Urothelium cell line (cell line): ENCODE measurements at regions not wholly inside any gene's neighbourhood (a gene's known extent, or its start where the extent isn't known, plus 50 kb on each side); places are given as distances from the start of the nearest gene placed in this dataset.
"Not testable (repeated sequence)": the region's sequence is repeated elsewhere in the genome, so short reads cannot be mapped to it uniquely, and the experiment has no call there.

Experiments
- DNase-seq: peaks from one replicate; pipeline ENCODE4 v3.0.0; 2011; ENCODE audit warnings: low spot score, mixed read lengths
- FAIRE-seq: peaks from 2 replicates; lab custom pipeline; 2011; peaks lifted over from hg19 to GRCh38; lab: Jason Lieb, UNC

DNA sequence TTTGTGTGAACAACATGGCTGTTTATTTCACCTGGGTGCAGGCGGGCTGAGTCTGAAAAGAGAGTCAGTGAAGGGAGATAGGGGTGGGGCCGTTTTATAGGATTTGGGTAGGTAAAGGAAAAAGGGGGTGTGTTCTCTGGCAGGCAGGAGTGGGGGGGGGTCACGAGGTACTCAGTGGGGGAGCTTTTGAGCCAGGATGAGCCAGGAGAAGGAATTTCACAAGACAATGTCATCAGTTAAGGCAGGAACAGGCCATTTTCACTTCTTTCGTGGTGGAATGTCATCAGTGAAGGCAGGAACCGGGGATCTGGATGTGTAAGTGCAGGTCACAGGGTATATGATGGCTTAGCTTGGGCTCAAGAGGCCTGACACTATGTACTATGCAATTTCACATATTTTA is 184.8 kb upstream of the SEMA3E start:
- not testable (repeated sequence) for DNase-seq, FAIRE-seq

DNA sequence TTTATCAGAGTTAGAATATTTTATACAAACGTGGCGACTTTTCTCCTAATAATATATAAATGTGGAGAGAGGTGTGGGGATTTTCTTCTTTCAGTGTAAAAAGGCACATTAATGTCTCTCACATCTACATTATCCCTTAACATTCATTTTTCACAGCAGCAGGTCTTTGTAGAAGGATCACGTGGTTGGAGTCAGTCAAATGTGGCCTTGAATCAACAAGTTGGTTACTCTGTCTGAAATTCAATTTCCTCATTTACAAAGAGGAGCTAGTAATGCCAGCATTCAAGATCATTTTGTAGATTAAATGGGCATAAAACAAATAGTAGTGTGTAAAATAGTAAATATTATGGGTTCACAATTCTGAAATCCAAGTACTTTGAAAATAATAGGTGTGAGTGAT is 183.1 kb upstream of the SEMA3E start:
- DNase-seq (no peak), FAIRE-seq (no peak)

DNA sequence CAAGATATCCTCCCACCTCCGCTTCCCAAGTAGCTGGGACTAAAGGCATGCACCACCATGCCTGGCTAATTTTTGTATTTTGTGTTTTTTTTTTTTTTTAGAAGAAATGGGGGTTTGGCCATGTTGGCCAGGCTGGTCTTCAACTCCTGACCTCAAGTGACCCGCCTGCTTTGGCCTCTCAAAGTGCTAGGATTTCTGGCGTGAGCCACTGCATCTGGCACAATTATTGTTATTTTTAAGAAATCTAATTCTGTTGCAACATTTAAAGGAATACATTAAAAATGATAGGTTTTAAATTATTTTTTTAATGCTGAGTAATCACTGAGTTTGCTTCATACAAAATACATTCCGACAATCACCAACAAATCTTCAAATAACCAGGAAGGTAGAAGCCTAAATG is 178.1 kb upstream of the SEMA3E start:
- FAIRE-seq: no peak
- DNase-seq: no peak

- no peak for DNase-seq
- FAIRE-seq: no peak
These were observed 175.3 kb upstream of the SEMA3E start for GRCh38 chr7:83824214-83824613.

DNA sequence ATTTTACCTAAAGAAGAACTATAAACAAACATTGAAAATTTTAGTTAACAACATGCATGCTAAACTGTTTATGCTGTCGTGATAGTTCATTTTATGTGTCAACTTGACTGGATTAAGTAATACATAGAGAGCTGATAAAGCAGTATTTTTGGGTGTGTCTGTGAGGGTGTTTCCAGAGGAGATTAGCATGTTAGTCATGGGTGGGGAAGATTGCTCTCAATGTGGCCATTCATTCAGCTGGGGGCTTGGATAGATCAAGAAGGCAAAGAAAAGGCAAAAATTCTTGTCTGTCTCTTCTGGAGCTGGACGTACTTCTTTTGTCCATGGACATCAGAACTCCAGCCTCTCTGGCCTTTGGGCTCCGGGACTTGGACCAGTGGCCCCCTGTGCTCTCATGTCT is 172.9 kb upstream of the SEMA3E start:
- FAIRE-seq: no peak
- DNase-seq: no peak

DNA sequence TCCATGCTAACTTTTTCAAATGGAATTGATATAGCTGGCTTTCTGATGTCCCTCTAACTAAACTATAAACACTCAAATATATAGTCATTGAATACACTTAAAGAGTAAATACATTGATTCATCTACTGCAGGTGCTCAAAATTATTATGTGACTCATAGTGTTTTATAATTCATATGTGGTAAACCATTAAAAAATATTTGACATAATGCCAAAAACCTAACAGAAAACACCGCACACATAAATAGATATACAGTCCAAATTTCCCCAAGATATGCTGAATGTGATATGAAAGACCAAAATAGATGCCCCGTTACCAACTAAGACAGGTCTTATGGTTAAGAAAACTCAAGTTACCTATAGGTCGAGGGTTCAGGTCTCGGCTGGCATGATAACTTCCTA is 171.7 kb upstream of the SEMA3E start:
- FAIRE-seq (no peak), DNase-seq (no peak)

GRCh38 chr7:83819911-83820310 is 171.0 kb upstream of the SEMA3E start:
- DNase-seq: no peak
- no peak for FAIRE-seq

DNA sequence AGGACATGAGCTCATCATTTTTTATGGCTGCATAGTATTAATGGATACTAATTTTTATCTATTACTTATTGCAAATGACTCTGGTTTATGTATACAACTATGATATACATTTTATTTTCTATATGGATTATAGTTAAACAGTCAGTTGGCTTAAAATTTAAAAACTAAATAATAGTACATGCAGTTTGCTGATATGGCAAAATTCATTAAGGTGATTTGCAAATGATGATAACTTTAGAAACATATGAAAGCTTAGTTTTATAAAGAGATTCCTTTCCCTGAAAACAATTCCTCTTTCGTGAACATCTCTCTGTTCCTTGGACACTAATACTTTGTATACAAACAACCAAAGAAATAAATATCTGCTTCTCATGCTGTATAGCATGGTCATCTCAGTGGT is 165.5 kb upstream of the SEMA3E start:
- FAIRE-seq (no peak), DNase-seq (no peak)

DNA sequence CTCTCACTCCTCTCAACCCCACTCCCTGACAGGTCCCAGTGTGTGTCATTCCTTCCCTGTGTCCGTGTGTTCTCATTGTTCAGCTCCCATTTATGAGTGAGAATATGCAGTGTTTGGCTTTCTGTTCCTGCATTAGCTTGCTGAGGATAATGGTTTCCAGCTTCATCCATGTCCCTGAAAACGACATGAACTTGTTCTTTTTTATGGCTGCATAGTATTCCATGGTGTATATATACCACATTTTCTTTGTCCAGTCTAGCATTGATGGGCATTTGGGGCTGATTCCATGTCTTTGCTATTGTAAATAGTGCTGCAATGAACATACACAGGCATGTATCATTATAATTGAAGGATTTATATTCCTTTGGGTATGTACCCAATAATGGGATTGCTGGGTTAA is 163.6 kb upstream of the SEMA3E start:
- not testable (repeated sequence) for DNase-seq
- peak; percentile 40 for FAIRE-seq

DNA sequence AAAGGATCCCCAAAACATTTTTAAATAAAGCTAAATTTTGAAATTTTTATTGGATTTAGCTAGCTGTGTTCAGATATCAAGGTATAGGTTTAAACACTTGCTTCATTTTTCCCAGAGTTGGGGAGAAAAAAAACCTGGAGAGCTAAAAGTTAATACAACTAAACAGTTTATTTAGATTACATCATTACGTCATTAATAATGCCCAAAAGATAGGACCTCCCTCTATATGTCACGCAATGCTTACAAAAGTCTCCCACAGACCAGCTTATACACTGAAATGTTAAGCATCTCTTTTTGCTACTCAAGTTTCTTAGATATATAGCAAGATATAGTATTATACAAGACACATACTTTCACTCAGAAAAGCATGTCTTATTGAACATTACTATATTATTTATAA is 160.0 kb upstream of the SEMA3E start:
- DNase-seq (no peak), FAIRE-seq (no peak)

DNA sequence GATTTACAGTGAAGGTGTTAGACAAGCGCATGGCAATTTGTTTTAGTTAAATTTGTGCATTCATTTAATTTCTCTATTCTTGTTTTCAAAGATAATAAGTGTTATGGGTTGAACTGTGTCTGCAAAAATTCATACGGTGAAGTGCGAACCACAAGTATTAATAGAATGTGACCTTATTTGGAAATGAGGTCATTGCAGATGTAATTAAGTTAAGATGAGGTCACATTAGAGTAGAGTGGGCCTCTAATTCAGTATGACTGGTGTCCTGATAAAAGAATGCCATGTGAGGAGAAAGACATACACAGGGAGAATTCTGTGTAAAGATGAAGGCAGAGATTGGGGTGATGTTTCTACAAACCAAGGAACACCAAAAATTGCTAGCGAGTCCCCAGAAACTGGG is 158.8 kb upstream of the SEMA3E start:
- no peak for FAIRE-seq

GRCh38 chr7:83806538-83806937 is 157.6 kb upstream of the SEMA3E start:
- FAIRE-seq (no peak), DNase-seq (no peak)

More for the DNA sequence above, 158.8 kb upstream of the SEMA3E start:
- no peak for DNase-seq

DNA sequence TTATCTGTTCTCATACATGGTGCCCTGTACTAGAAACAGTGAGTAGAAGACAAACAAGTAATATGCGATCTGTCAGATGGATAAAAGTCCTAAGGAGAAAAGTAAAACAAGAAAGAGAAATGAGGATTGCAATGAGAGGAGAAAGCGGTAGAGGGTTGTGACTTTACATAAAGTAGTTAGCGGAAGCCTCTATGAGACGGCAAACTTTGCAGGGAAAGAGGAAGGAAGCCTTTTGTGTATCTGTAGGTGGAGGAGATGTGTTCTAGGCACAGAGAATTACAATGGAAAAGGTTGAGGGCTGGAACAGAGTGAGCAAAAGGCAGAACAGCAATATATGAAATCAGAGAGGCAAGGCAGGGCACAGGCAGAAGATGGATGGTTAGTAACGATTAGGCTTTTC is 150.4 kb upstream of the SEMA3E start:
- DNase-seq (no peak), FAIRE-seq (no peak)

GRCh38 chr7:83798489-83798888 is 149.6 kb upstream of the SEMA3E start:
- no peak for FAIRE-seq
- DNase-seq: no peak

GRCh38 chr7:83796760-83797159 is 147.8 kb upstream of the SEMA3E start:
- no peak for DNase-seq
- no peak for FAIRE-seq

DNA sequence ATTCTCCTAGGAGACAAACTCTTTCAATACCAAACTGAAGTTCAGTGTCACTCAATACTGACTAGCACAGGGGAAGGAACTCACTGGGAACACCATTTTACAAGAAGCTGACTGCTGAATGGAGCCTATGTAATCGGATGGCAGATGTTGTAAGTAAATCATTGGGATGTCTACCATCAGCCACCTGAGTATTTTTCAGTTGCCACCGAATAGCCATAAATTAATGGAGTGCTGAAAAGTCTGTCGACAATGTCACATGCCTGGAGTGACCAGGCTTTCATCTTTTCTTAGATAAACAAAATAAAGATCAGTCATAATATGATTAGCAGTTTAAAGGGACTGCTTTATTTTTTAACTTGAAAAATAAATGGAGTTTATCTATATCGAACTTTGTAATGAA is 145.9 kb upstream of the SEMA3E start:
- DNase-seq (no peak), FAIRE-seq (no peak)

DNA sequence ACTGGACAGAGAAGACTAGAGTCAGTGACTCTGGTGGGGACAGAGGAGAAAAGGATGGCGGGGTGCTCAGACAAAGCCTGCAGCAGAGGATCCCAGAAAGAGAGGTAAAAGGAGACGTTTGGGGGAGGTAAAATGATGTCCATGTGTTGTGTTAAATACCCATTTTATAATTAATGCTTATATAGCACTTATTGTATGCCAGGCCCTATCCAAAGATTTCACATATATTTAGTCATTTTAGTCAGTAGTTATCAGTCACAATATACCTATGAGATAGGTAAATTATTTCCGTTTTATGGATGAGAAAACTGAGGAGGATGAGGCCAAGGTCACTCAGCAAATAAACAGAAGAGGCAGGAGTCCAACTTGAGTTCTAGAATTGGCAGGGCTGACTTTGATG is 144.6 kb upstream of the SEMA3E start:
- DNase-seq (no peak), FAIRE-seq (no peak)

- DNase-seq (no peak), FAIRE-seq (no peak)
These were observed 142.8 kb upstream of the SEMA3E start for GRCh38 chr7:83791737-83792136.

- FAIRE-seq (peak; percentile 9), DNase-seq (no peak)
These were observed 137.9 kb upstream of the SEMA3E start for GRCh38 chr7:83786858-83787257.

DNA sequence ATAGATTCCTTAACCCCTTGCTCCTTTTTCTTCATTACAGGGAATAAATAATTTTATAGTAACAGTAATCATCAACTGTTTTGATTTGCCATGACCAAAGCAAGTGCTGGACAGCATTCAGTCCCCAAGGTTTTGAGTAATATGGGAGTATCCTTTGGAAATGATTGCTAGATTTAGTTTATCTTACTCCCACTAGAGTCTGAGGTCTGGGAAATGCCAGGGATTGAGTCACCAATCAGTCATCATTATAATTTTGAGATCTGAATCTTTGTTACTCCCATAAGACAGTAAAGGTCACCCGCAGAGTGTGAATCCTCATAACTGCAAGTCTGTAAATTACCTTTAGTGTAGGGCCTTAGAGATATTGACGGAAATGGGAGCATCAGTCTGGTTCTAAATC is 133.7 kb upstream of the SEMA3E start:
- no peak for DNase-seq
- FAIRE-seq: no peak

GRCh38 chr7:83778073-83778443 is 129.1 kb upstream of the SEMA3E start:
- no peak for DNase-seq
- FAIRE-seq: no peak

GRCh38 chr7:83777406-83778072 is 128.6 kb upstream of the SEMA3E start:
- DNase-seq: no peak
- FAIRE-seq: no peak

- FAIRE-seq (peak; percentile 37), DNase-seq (no peak)
These were observed 120.5 kb upstream of the SEMA3E start for GRCh38 chr7:83769407-83769806.
